GM12892 (cell line): ENCODE measurements at regions not wholly inside any gene's neighbourhood (a gene's known extent, or its start where the extent isn't known, plus 50 kb on each side); places are given as distances from the start of the nearest gene placed in this dataset.

Source experiments
- POLR2A ChIP-seq: IDR thresholded peaks from 2 replicates; pipeline ENCODE4 v1.6.1; 2011; ENCODE audit warnings: low read depth, low read length, control low read depth
- TAF1 ChIP-seq: IDR thresholded peaks from 2 replicates; pipeline ENCODE4 v1.6.1; 2011; ENCODE audit warnings: low read depth, mild to moderate bottlenecking, control low read depth, low read length, borderline replicate concordance

DNA sequence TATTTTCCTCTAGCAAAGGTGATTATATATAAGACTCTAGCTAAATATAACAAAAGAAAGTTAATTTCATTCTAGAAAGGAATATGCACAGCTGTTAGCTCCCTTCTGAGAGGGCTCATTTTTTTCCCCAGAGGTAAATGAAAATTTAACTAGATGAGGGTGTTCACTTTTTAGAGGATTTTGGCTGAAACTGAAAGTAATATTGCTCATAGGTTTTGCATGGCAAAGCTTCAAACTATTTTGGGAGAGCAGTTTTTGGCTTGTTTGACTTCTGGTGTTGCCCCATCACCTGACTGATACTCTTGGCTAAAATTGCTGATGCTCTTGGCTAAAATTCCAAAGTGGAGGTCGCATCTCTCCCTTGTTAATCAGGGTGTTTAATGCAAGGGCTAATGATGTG is 311.9 kb downstream of the EDEM1 start:
- TF ChIP-seq TAF1 (no peak), POLR2A (no peak)
